DOHH2 (cell line): ENCODE measurements at regions not wholly inside any gene's neighbourhood (a gene's known extent, or its start where the extent isn't known, plus 50 kb on each side); places are given as distances from the start of the nearest gene placed in this dataset.

Experiments used
- EZH2phosphoT487 ChIP-seq: fragments of 200-600 bp; sonication (generic); IDR thresholded peaks from 2 replicates; pipeline ENCODE4 v1.6.1; 2017; ENCODE audit warnings: borderline replicate concordance, mild to moderate bottlenecking, antibody characterized with exemption, low read length, moderate library complexity, mixed read lengths
- TF ChIP-seq, protein P1 (sequence below): fragments of 200-600 bp; sonication (generic); IDR thresholded peaks from one replicate; pipeline ENCODE4 v1.5.1; 2014; ENCODE audit warnings: antibody characterized with exemption, mild to moderate bottlenecking, low read depth, low read length; ENCODE audit not compliant: poor library complexity, severe bottlenecking

DNA sequence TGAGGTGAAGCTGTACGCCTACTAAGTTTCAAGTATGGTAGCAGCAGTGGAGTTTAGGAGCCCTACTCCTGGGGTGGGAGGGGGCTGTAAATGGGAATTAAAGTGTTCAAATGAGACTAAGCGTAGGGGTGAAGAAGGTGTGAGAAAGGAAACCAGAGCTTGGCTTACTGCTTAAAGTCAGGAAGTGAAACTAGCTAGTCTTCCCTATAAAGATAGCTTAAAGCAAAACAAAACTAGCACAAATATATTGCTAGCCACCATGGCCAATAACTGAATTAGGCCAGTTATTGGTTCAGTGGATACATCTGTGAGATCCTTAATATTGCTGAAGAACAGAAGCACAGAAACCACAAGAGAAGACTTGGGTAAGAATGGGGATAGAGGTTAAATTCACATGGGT, 492.2 kb upstream of the PKN2 start:
- TF ChIP-seq, protein P1, sequence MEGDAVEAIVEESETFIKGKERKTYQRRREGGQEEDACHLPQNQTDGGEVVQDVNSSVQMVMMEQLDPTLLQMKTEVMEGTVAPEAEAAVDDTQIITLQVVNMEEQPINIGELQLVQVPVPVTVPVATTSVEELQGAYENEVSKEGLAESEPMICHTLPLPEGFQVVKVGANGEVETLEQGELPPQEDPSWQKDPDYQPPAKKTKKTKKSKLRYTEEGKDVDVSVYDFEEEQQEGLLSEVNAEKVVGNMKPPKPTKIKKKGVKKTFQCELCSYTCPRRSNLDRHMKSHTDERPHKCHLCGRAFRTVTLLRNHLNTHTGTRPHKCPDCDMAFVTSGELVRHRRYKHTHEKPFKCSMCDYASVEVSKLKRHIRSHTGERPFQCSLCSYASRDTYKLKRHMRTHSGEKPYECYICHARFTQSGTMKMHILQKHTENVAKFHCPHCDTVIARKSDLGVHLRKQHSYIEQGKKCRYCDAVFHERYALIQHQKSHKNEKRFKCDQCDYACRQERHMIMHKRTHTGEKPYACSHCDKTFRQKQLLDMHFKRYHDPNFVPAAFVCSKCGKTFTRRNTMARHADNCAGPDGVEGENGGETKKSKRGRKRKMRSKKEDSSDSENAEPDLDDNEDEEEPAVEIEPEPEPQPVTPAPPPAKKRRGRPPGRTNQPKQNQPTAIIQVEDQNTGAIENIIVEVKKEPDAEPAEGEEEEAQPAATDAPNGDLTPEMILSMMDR: no peak
- no peak for TF ChIP-seq EZH2phosphoT487
